Loucy (cell line): ENCODE measurements at regions not wholly inside any gene's neighbourhood (a gene's known extent, or its start where the extent isn't known, plus 50 kb on each side); places are given as distances from the start of the nearest gene placed in this dataset.

ENCODE experiments used
- H2AFZ ChIP-seq: fragments of 200-600 bp; sonication (generic); 2 replicates; pipeline ENCODE4 v1.6.0; 2016; ENCODE audit warnings: antibody characterized with exemption, mild to moderate bottlenecking, low read length, moderate library complexity
- H3F3A ChIP-seq: fragments of 200-600 bp; 2 replicates; pipeline ENCODE4 v1.6.0; 2016; ENCODE audit warnings: antibody characterized with exemption, low read depth, mild to moderate bottlenecking
- H3K27me3 ChIP-seq: fragments of 200-600 bp; sonication (generic); 2 replicates; pipeline ENCODE4 v1.6.1; 2014; ENCODE audit warnings: low read length, mild to moderate bottlenecking; ENCODE audit not compliant: insufficient read depth, poor library complexity, severe bottlenecking
- H3K36me3 ChIP-seq: fragments of 200-600 bp; sonication (generic); 2 replicates; pipeline ENCODE4 v1.6.1; 2016; ENCODE audit warnings: low read length; ENCODE audit not compliant: insufficient read depth
- H3K4me1 ChIP-seq: fragments of 200-600 bp; sonication (generic); 2 replicates; pipeline ENCODE4 v1.5.1; 2014; ENCODE audit warnings: low read length, mild to moderate bottlenecking; ENCODE audit not compliant: insufficient read depth, poor library complexity, severe bottlenecking
- H3K4me2 ChIP-seq: fragments of 200-600 bp; sonication (generic); 2 replicates; pipeline ENCODE4 v1.6.0; 2014; ENCODE audit warnings: antibody characterized with exemption, low read length, low read depth, mild to moderate bottlenecking; ENCODE audit not compliant: poor library complexity, severe bottlenecking
- H3K4me3 ChIP-seq: fragments of 200-600 bp; sonication (generic); 2 replicates; pipeline ENCODE4 v1.5.1; 2014; ENCODE audit warnings: low read length, mild to moderate bottlenecking, mixed read lengths; ENCODE audit not compliant: poor library complexity, severe bottlenecking
- H3K79me2 ChIP-seq: fragments of 200-600 bp; sonication (generic); 2 replicates; pipeline ENCODE4 v1.6.1; 2014; ENCODE audit warnings: low read length; ENCODE audit not compliant: insufficient read depth
- H3K9ac ChIP-seq: fragments of 200-600 bp; sonication (generic); 2 replicates; pipeline ENCODE4 v1.6.0; 2014; ENCODE audit warnings: mild to moderate bottlenecking, low read depth, low read length, moderate library complexity; ENCODE audit not compliant: poor library complexity, severe bottlenecking
- H3K9me2 ChIP-seq: fragments of 200-600 bp; sonication (generic); replicated peaks from 2 replicates; pipeline ENCODE4 v1.6.1; 2016; ENCODE audit warnings: low read depth, low read length, mixed read lengths
- H3K9me3 ChIP-seq: fragments of 200-600 bp; sonication (generic); 2 replicates; pipeline ENCODE4 v1.6.1; 2014; ENCODE audit warnings: mild to moderate bottlenecking, antibody characterized with exemption, low read length, low read depth; ENCODE audit not compliant: insufficient read depth
- H4K20me1 ChIP-seq: fragments of 200-600 bp; sonication (generic); 2 replicates; pipeline ENCODE4 v1.6.0; 2014; ENCODE audit warnings: antibody characterized with exemption, low read length, mild to moderate bottlenecking; ENCODE audit not compliant: insufficient read depth, poor library complexity, severe bottlenecking
- CTCF ChIP-seq: fragments of 200-600 bp; sonication (generic); conservative IDR thresholded peaks from 2 replicates; pipeline ENCODE4 v1.5.1; 2014; ENCODE audit warnings: mild to moderate bottlenecking, antibody characterized with exemption, low read length
- EZH2phosphoT487 ChIP-seq: fragments of 200-600 bp; IDR thresholded peaks from 2 replicates; pipeline ENCODE4 v1.6.1; 2018; ENCODE audit warnings: antibody characterized with exemption, mild to moderate bottlenecking, moderate library complexity, borderline replicate concordance

- Histone ChIP-seq H3K4me2 (no peak overlapping the region), H3K27me3 (no peaks in the 10 kb centered on the region), H3K4me3 (no peak overlapping the region), H3K9me2 (no peaks in the 10 kb centered on the region), H3K9me3 (no peaks in the 10 kb centered on the region), H3K79me2 (no peaks in the 10 kb centered on the region), H3K36me3 (no peaks in the 10 kb centered on the region), H3K9ac (no peak overlapping the region), H3F3A (no peaks in the 10 kb centered on the region), H2AFZ (no peak overlapping the region), H3K4me1 (no peaks in the 10 kb centered on the region), H4K20me1 (no peaks in the 10 kb centered on the region)
- TF ChIP-seq EZH2phosphoT487 (no peak), CTCF (no peak)
Measured at GRCh38 chr16:81172769-81173658, 65.5 kb upstream of the BCO1 start.

- no peak overlapping the region for H3K4me2 ChIP-seq
- TF ChIP-seq EZH2phosphoT487 (no peak), CTCF (no peak)
- H2AFZ ChIP-seq, result no peak overlapping the region
- no peak overlapping the region for H3K4me3 ChIP-seq
- H3K9ac ChIP-seq, result no peak overlapping the region
- no peaks in the 10 kb centered on the region for H3K9me2 ChIP-seq
- no peaks in the 10 kb centered on the region for H3K27me3 ChIP-seq
- H3K79me2 ChIP-seq, result no peaks in the 10 kb centered on the region
- H4K20me1 ChIP-seq, result no peaks in the 10 kb centered on the region
- no peaks in the 10 kb centered on the region for H3K36me3 ChIP-seq
- H3K9me3 ChIP-seq, result no peaks in the 10 kb centered on the region
- H3K4me1 ChIP-seq, result no peaks in the 10 kb centered on the region
- H3F3A ChIP-seq, result no peaks in the 10 kb centered on the region
Measured at GRCh38 chr16:81170824-81171223, 67.7 kb upstream of the BCO1 start.

- Histone ChIP-seq H3K27me3 (no peaks in the 10 kb centered on the region), H4K20me1 (no peaks in the 10 kb centered on the region), H3K79me2 (no peaks in the 10 kb centered on the region), H3K9me2 (no peaks in the 10 kb centered on the region), H3K4me1 (no peaks in the 10 kb centered on the region), H3K9me3 (no peaks in the 10 kb centered on the region), H3K36me3 (no peaks in the 10 kb centered on the region), H3K4me2 (no peak overlapping the region), H3K4me3 (no peak overlapping the region), H2AFZ (no peak overlapping the region), H3F3A (no peaks in the 10 kb centered on the region), H3K9ac (no peak overlapping the region)
- no peak for TF ChIP-seq CTCF
- no peak for TF ChIP-seq EZH2phosphoT487
Measured at GRCh38 chr16:81168406-81168805, 70.1 kb upstream of the BCO1 start.
